Kidney epithelial cell (primary cell): ENCODE measurements at regions not wholly inside any gene's neighbourhood (a gene's known extent, or its start where the extent isn't known, plus 50 kb on each side); places are given as distances from the start of the nearest gene placed in this dataset.

Experiments used
- DNase-seq: peaks from one replicate; pipeline ENCODE4 v3.0.0-alpha.2; 2010; ENCODE audit warnings: low read depth
- H3K27me3 ChIP-seq: 2 replicates; pipeline ENCODE4 v1.6.0; 2011; ENCODE audit warnings: low read length; ENCODE audit not compliant: control insufficient read depth, insufficient read depth
- H3K36me3 ChIP-seq: 2 replicates; pipeline ENCODE4 v1.5.1; 2011; ENCODE audit warnings: low read length; ENCODE audit not compliant: control insufficient read depth, insufficient read depth
- H3K4me3 ChIP-seq: 2 replicates; pipeline ENCODE4 v1.5.1; 2011; ENCODE audit warnings: low read depth, mild to moderate bottlenecking, control low read depth, low read length
- TF ChIP-seq, protein P1 (sequence below): IDR thresholded peaks from 2 replicates; pipeline ENCODE4 v1.5.1; 2011; ENCODE audit warnings: mild to moderate bottlenecking, moderate library complexity, low read length, control low read depth, inconsistent platforms; ENCODE audit not compliant: insufficient read depth, poor library complexity, severe bottlenecking

DNA sequence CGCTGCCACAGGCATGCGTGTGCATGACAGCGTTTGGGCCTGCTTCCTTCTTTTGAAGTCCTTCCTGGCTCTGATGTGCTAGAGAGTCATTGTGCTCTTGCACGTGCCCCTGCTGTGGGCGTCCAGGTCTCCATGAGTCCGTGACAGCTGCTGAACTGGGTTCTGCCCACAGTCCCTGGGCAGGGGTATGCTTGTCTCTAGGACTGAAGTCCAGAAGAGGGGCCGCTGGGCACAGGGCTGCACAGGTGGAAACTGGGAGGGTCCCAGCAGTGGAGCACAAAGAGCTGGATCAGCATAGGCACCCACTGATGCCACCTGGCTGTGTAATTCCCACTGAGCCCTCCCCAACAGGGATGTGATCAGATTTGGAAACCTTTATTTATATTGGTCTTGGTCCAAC is 169.4 kb downstream of the IRX2 start:
- H3K36me3 ChIP-seq: no peaks in the 10 kb centered on the region
- TF ChIP-seq, protein P1, sequence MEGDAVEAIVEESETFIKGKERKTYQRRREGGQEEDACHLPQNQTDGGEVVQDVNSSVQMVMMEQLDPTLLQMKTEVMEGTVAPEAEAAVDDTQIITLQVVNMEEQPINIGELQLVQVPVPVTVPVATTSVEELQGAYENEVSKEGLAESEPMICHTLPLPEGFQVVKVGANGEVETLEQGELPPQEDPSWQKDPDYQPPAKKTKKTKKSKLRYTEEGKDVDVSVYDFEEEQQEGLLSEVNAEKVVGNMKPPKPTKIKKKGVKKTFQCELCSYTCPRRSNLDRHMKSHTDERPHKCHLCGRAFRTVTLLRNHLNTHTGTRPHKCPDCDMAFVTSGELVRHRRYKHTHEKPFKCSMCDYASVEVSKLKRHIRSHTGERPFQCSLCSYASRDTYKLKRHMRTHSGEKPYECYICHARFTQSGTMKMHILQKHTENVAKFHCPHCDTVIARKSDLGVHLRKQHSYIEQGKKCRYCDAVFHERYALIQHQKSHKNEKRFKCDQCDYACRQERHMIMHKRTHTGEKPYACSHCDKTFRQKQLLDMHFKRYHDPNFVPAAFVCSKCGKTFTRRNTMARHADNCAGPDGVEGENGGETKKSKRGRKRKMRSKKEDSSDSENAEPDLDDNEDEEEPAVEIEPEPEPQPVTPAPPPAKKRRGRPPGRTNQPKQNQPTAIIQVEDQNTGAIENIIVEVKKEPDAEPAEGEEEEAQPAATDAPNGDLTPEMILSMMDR: no peak
- DNase-seq: no peak
- H3K27me3 ChIP-seq: no peaks in the 10 kb centered on the region
- H3K4me3 ChIP-seq: no peak overlapping the region

DNA sequence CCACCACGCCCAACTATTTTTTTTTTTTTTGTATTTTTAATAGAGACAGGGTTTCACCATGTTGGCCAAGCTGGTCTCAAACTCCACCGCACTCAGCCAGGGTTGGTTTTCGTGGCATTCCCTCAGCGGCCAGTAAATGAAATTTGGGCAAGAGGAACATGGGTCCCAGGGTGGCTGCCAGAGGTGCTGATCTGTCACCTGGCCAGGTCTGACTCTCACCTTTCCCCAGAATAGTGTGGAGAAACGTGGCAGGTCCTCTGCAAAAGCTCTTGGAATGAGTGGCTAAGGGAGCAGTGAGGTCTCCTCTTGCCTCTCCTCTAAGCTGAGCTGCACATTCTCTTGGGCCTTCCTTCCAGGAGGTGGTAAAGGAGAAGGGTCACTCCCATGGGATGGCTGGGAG is 170.1 kb downstream of the IRX2 start:
- no peaks in the 10 kb centered on the region for H3K27me3 ChIP-seq

DNA sequence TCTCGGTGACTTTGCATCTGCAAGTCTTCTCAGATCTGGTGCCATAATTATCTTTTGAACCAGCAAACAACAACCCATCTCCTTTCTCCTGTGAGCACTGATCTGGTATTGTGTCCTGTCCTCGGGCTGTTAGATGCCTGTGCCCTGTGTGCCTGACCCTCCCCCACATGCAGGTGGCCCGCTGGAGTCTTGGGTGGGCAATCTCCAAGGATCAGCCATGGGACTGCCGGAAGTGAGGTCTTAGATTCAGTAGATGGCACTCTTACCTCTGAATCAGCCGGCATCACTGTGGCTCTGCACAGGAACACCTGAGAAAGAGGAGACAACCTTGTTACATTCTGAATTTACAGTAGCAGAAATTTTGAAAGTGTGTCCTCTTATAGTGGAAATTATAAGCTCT is 172.4 kb downstream of the IRX2 start:
- no peak overlapping the region for H3K4me3 ChIP-seq
- no peaks in the 10 kb centered on the region for H3K36me3 ChIP-seq
- H3K27me3 ChIP-seq: no peaks in the 10 kb centered on the region
- TF ChIP-seq, protein P1: no peak
- DNase-seq: no peak

More for the DNA sequence above, 170.1 kb downstream of the IRX2 start:
- H3K36me3 ChIP-seq: no peaks in the 10 kb centered on the region
- TF ChIP-seq, protein P1: no peak
- H3K4me3 ChIP-seq: no peak overlapping the region
- no peak for DNase-seq

DNA sequence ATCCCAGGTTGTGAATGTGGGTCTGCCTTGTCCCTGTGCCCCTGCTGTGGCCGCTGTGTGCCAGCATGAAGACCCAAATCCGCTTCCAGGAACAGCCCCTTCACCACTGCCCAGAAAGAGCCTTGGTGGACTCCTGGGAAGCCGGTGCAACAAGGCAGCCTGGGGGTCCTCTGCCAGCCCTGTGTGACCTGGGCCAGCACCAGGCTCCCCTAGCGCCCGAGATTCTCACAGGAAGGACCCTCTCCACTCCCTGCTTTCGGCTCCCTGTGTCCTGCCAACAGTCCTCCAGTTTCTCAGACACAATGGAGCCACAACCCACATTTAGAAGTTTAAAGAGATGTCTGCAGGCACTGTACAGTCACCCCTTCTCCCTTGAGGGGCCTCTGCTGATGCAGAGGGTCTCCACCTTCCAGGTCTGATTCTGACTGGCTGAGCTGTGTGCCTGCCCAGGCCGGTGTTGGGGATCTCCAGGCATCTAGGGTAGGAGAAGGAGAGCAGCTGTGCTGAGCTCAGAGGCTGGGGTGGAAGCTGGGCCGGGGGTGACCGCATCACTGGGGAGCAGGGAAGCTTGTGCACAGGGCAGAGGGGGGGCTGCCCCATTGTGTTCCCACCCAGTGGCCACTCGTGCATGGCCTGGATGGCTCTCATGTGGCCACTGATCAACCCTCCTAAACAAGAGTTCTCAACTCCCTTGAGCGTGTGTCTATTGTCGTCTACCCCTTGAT is 174.0 kb downstream of the IRX2 start:
- Histone ChIP-seq H3K36me3 (no peaks in the 10 kb centered on the region), H3K27me3 (no peaks in the 10 kb centered on the region), H3K4me3 (no peak overlapping the region)
- no peak for DNase-seq
- TF ChIP-seq, protein P1: no peak

DNA sequence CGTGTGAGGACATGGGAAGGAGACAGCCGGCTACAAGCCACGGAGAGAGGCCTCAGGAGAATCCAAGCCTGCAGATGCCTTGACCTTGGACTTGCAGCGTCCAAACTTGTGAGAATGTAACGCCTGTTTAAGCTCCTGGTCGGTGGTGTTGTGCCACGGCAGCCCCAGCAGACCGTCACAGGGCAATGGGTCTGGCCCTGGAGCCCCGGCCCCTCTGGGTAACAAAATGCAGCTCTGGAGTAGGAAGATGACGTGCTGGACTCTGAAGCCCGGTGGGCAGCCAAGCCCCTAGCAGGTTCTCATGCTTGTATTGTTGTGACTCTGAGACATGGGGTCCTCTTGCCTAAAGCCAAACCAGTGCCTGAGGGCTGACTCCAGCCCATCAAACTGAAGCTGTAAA is 174.7 kb downstream of the IRX2 start:
- Histone ChIP-seq H3K4me3 (no peak overlapping the region), H3K36me3 (no peaks in the 10 kb centered on the region), H3K27me3 (no peaks in the 10 kb centered on the region)
- no peak for DNase-seq
- TF ChIP-seq, protein P1: no peak

DNA sequence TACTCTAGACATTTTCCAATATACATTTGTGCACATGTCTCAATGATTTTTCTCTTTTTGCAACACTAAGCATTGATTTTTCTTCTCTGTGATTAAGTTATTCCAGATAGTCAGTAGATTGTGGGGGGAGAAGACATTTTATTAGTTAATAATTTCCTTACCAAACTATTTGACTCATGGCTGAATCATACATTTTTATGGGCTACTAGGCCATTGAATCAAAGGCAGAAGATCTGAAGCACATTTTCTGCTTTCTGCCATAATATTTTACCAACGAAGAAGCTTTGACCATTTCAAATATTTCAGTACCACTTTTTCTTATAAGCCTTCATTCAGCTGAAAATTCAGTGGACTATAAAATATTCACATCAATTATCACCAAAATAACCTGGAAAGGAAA is 175.6 kb downstream of the IRX2 start:
- H3K4me3 ChIP-seq: no peak overlapping the region
- no peaks in the 10 kb centered on the region for H3K36me3 ChIP-seq
- TF ChIP-seq, protein P1: no peak
- no peak for DNase-seq
- H3K27me3 ChIP-seq: no peaks in the 10 kb centered on the region
